ENCODE measurements at regions not wholly inside any gene's neighbourhood (a gene's known extent, or its start where the extent isn't known, plus 50 kb on each side); places are given as distances from the start of the nearest gene placed in this dataset.

- no peak overlapping the region for H3K4me3 ChIP-seq (ENCODE audit: low read depth, low read length)
- DNase-seq (ENCODE audit: low read depth, low spot score): peak; percentile 76
- no peak for TF ChIP-seq CTCF (IDR thresholded peaks at IDR 0.05; ENCODE audit: low read depth, low read length)
- in situ Hi-C loops (cut with HindIII; ENCODE audit: low sequenced_read_pairs): no loop called here
These were observed 197.5 kb downstream of the IRS1 start for GRCh38 chr2:226601881-226602662.

- no peak overlapping the region for H3K4me3 ChIP-seq (ENCODE audit: low read depth, low read length)
- no peak for DNase-seq (ENCODE audit: low read depth, low spot score)
- TF ChIP-seq CTCF (IDR thresholded peaks at IDR 0.05; ENCODE audit: low read depth, low read length): no peak
- in situ Hi-C loops (cut with HindIII; ENCODE audit: low sequenced_read_pairs): no loop called here
These were observed 198.8 kb downstream of the IRS1 start for GRCh38 chr2:226600802-226601201.

GRCh38 chr2:226600184-226600583 is 199.4 kb downstream of the IRS1 start:
- DNase-seq (ENCODE audit: low read depth, low spot score): peak; percentile 57
- peak; percentile 2 for TF ChIP-seq CTCF (IDR thresholded peaks at IDR 0.05; ENCODE audit: low read depth, low read length)
- H3K4me3 ChIP-seq (ENCODE audit: low read depth, low read length): no peak overlapping the region
- in situ Hi-C loops (cut with HindIII; ENCODE audit: low sequenced_read_pairs): no loop called here

GRCh38 chr2:226589043-226589442 is 210.6 kb downstream of the IRS1 start:
- no peak overlapping the region for H3K4me3 ChIP-seq (ENCODE audit: low read depth, low read length)
- in situ Hi-C loops (cut with HindIII; ENCODE audit: low sequenced_read_pairs): no loop called here
- no peak for TF ChIP-seq CTCF (IDR thresholded peaks at IDR 0.05; ENCODE audit: low read depth, low read length)
- no peak for DNase-seq (ENCODE audit: low read depth, low spot score)

- no peak for TF ChIP-seq CTCF (IDR thresholded peaks at IDR 0.05; ENCODE audit: low read depth, low read length)
- H3K4me3 ChIP-seq (ENCODE audit: low read depth, low read length): no peak overlapping the region
- in situ Hi-C loops (cut with HindIII; ENCODE audit: low sequenced_read_pairs): no loop called here
- no peak for DNase-seq (ENCODE audit: low read depth, low spot score)
These were observed 214.5 kb downstream of the IRS1 start for GRCh38 chr2:226585130-226585561.

GRCh38 chr2:226584518-226585055 is 215.0 kb downstream of the IRS1 start:
- in situ Hi-C loops (cut with HindIII; ENCODE audit: low sequenced_read_pairs): no loop called here
- no peak overlapping the region for H3K4me3 ChIP-seq (ENCODE audit: low read depth, low read length)
- DNase-seq (ENCODE audit: low read depth, low spot score): no peak
- no peak for TF ChIP-seq CTCF (IDR thresholded peaks at IDR 0.05; ENCODE audit: low read depth, low read length)
